HG03103 (cell line): ENCODE measurements at regions not wholly inside any gene's neighbourhood (a gene's known extent, or its start where the extent isn't known, plus 50 kb on each side); places are given as distances from the start of the nearest gene placed in this dataset.

ENCODE experiments used
- ATAC-seq: cut with Tn5 transposase; IDR thresholded peaks from one replicate; pipeline ENCODE4 v1.9.1; 2021; ENCODE audit warnings: low read depth; ENCODE audit not compliant: unreplicated experiment

DNA sequence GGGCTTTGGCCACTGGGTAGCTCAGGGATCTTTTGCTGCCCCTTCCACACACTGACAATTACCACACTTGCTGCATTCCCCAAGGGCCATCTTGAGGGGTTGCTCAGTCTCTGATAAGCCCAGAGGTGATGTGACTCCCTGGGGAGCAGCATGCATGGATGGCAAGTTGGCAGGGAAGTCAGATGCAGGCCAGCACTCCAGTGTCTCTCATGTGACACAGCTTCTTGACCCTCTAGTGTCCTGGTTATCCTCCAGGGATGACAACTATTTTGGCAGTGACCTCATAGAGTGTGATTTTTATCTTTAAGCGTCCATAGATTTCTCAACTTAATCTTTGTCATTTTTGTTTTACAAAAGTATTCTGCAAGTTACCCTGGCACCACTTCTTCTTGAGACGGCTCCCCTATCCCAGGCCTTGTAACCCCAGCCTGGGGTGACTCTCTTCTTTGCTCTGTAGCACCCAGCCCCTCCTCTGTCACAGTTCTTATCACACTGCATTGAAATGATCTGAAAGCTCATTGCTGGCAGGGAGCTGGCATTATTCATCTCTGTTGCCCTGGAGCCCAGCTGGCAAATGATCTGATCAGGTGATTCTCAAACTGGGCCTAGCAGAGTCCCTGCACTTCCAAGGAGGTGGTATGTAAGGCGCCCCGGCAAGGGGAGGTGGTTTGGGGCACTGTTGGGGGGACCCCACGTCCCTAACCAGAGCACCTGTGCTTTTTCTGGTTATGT lies 72.6 kb downstream of the TENT5C start:
- ATAC-seq, result no peak

- no peak for ATAC-seq
Measured at GRCh38 chr1:117679299-117679698, 73.5 kb downstream of the TENT5C start.

GRCh38 chr1:117679868-117680267 lies 74.0 kb downstream of the TENT5C start:
- no peak for ATAC-seq

GRCh38 chr1:117680316-117681002 lies 74.6 kb downstream of the TENT5C start:
- no peak for ATAC-seq

DNA sequence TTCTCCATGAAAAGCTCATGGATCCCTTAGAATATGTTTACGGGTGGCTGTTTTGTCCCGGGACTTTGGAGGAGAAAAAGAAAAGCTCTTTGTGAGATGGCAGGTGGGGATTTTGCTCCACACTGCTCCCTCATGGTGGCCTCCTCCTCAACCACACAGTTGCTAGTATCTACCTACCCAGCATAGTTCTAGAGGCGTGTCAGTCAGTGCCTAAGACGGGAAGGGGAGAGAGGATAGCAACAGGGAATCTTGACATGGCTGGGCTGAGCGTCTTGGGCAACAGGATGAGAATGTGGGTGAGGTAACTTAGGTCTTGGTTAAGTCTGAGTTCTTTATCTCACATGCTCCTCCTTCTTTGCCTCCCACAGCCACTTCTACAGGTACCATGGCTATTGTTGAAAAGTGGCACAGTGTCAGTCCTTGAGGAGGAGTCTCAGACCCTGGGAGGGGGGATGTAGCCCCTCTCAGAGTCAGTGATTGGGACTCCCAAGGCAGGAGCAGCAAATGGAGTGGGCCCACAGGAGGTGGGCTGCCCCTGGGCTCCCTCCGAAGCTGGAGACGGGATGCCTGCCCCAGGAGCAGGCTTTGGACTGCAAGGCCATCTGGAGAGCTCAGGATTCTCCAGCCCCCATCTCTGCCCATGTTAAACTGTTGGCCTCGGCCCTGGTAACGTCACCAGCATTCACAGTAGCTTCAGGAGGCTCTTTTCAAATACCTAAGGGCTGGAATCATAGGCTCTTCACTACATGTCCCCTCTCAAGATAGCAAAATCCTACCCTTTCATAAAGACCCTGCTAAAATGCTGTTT lies 75.4 kb downstream of the TENT5C start:
- ATAC-seq, result no peak

GRCh38 chr1:117681901-117682250 lies 76.0 kb downstream of the TENT5C start:
- ATAC-seq, result no peak

DNA sequence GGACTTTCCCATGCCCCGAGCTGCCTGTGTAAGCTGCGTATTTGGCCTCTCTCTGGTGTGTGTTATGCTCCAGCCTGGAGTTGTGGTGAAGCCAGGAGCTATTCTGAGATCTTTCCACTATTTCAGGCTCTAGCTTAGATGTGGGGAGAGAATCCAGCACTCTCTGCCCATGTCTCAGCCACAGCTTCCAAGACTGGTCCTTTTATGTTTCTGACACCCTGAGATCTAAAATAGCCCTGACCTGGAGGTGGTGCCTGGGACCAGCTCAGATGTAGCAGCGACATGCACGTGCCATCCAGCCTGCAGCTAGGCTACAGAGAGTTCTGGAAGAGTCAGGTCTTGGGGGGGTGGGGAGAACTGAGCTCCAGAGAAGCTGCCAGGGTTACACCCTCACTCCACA lies 76.5 kb downstream of the TENT5C start:
- ATAC-seq, result no peak

DNA sequence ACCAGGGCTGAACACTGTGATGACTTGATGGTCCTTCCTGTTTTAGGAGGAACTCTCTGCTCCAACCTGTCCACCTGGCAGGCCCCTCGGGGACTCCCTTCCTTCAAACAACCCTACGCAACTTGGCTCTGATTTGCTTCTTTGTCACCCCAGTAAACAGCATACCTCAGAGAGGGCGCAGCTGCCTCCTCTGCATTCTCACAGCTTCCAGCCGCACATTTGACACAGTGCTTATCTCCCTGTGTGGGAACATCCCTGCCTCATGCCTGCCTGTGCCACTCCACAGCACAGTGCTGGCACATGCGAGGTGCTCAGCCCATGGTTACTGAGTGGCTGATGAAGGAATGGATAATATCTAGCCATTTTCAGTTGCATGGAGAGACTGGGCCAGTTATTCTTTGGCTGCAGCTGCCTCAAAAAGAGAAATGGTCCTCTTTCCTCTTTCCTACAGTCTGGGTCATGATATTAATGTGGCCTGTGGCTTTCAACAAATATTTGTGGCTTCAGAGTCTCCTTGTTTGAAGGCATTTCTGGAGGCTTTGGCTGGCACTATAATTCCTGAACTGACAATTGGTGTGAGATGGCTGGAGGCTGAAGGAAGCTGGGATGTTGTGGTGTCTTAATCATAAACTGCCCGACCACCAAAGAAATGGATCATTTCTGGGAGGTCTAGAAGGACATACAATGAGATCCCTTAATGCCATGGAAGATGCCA lies 77.9 kb downstream of the TENT5C start:
- ATAC-seq, result no peak

DNA sequence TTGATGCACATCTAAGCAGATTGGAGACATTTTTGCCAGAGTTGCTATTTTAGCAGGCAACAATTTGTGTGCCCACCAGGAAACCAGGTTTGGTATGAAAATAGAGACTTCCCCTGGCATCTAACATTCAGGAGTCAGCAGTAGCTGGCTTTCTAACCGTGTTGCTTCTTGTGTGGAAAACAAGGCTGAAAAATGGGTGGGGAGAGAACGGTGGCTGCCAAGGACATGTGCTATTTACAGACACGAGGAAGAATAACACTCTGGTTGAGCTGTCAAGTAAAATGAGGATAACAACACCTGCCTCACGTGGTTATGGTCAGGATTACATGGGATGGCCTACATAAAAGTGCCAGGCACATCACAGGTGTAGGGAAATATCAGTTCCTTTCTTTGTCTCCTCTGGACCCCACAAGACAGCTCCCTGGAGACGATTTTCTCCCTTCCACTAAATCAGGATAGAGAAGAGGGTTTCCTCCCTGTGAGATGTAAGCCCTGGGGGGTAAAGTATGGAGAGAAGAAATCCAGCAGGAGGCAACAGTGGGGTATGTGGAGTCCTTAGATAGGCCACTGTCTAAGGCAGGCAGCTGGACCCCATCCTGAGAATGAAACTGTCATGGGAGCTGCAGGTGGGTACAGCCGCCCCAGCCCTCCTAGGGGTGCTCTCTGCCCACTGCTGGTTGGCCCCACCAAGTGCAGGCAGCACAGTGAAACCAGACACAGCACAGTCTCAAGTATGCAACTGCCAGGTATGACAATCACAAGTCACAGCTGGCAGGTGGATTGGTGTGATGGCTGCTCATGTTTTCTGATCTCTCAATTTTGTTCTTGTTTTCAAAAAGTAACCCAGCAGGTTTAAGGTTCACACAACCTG lies 80.3 kb downstream of the TENT5C start:
- ATAC-seq, result no peak

DNA sequence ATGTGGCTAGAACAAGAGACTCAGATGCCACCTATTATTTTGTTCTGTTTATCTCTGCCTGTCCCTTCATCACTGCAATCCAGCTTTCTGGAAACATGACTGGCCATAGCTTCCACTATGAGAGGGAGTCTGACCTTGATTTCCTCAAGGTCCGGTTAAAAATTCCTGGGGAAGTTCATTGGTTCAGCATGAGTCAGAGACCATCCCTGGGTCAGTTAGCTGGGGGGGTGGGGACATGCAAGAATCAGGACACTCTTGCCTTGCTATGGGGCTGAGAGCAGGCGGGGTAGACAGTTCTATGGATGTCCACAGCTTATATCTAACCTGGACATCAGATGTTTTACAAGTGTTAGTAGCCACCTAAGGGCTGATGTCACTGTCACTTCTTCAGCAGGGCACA lies 81.1 kb downstream of the TENT5C start:
- ATAC-seq, result no peak

DNA sequence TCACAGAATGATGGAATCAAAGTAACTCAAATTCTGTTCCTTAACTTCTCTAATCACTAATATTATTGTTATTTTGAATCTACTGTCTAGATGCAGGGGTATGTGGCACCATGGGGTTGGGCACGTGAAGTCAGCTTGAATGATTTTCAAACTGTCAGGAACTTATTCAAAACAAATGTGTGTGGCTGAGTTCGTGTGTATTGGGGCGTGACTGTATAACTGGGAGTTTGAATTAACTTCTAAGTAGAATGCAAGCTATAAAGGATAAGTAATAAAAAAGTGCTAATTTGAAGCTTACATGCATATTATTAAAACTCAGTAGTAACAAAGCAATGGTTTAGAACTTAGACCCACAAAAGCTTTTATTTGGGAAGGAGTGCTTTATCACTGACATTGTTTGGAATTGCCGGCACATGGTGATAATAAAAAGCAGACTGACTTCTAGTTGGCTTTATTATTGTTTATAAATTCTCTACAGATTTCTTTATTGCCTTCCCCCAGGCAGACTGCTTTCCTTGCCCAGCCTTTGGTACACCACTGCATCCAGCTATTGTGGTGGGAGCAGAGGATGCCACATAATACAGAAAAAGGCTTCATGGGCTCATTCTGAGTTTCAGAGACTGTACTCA lies 84.3 kb downstream of the TENT5C start:
- ATAC-seq, result no peak

GRCh38 chr1:117691942-117692341 lies 86.1 kb downstream of the TENT5C start:
- no peak for ATAC-seq

- no peak for ATAC-seq
Measured at GRCh38 chr1:117694543-117694942, 88.7 kb downstream of the TENT5C start.

DNA sequence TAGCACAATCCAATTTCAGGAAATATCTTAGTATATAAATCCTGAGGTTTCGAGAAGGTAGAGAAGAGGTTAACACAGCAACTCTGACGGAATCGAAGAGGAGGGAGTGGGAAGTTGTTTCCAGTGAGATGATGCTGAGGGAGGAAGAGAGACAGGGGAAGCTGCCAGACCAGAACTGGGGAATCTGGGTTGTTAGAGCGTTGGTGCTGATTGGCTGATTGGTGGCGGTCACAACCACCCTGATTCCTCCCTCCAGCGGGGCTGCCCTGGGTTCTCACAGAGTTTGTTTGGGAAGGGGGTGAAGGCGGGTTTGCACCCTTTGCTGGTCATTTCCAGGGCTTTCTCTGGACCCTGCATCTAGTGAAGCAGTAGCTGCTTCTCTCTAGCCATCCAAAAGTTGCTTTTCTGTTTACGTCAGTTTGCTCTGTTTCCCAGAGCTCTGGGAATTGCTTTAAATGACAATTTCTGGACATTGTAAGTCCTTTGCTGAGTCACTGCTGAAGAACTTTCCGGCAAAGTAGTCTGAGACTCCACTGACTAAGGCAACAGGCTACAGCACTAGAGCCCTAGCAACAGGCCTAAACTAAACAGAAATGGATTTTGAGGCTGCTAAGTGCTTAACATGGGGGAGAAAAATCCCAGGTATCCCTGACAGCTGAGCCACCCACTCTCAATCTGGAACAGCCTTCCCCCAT lies 90.1 kb downstream of the TENT5C start:
- ATAC-seq, result no peak

- no peak for ATAC-seq
Measured at GRCh38 chr1:117696561-117696960, 90.7 kb downstream of the TENT5C start.

- no peak for ATAC-seq
Measured at GRCh38 chr1:117697220-117697781, 91.5 kb downstream of the TENT5C start.

DNA sequence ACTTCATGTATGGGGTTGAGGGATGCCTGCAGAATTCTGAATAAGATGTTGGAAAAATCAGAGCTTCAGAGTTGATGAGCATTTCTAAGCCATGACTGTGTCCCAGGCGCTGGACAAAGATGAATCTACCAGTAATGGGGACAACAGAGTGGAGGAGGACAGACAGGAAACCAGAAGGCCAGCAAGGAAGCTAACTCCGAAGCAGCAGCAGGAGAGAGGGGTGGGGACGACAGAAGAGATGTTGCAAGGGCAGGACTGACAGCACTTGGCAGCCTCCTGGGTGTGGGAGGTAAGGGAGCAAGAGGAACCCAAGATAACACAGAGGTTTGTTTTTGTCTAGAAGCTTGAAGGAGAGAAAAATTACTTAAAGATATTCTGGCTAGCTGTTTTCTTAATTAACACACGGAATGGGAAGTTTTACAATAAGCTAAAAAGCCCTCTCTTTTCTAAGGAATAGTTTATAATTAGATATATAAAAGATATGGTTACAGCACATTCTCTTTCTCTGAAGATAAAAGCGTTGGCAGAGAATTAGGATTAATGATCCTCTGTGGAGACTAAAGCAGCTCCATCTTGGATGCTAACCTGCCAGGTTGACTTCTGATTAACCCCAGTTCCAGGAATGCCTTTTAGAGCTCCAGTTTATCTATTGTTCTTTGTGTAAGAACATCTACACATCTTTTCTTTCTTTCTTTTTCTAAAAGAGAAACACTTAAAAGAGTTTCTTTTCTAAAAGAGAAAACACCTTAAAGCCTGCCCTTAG lies 92.7 kb downstream of the TENT5C start:
- no peak for ATAC-seq

DNA sequence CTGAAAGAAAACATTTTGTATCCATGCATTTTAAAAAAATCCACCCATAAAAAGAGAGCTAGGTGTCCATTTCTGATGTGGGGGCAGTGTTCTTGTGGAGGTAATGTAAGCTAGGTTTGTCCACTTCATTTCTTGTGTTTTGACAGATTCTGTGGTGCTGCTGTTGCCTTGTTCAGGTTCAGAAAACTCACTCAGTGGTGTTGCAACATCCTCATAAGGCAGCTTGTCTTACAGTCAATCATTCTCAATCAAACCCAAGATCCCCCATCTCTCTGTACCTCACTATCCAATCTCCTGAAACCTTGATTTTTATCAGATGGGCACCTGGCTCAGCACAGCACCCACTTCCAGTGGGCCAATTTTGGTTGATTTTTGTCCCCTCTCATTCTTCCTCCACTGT lies 94.1 kb downstream of the TENT5C start:
- ATAC-seq, result no peak
